GM20000 (cell line): ENCODE measurements at regions not wholly inside any gene's neighbourhood (a gene's known extent, or its start where the extent isn't known, plus 50 kb on each side); places are given as distances from the start of the nearest gene placed in this dataset.
"Not testable (repeated sequence)": the region's sequence is repeated elsewhere in the genome, so short reads cannot be mapped to it uniquely, and the experiment has no call there.

Experiments
- DNase-seq: peaks from one replicate; pipeline ENCODE4 v3.0.0; 2012; ENCODE audit warnings: low spot score
- CTCF ChIP-seq: IDR thresholded peaks from 2 replicates; pipeline ENCODE4 v1.5.1; 2012; ENCODE audit warnings: mild to moderate bottlenecking, control low read depth; ENCODE audit errors: extremely low read depth, missing control alignments

- TF ChIP-seq CTCF: no peak
- DNase-seq: no peak
Observed at GRCh38 chr13:54077569-54077968, 1049.0 kb downstream of the OLFM4 start.

GRCh38 chr13:54078271-54078870 lies 1049.8 kb downstream of the OLFM4 start:
- TF ChIP-seq CTCF: no peak
- no peak for DNase-seq

GRCh38 chr13:54082309-54082708 lies 1053.7 kb downstream of the OLFM4 start:
- not testable (repeated sequence) for DNase-seq

GRCh38 chr13:54091884-54092283 lies 1063.3 kb downstream of the OLFM4 start:
- TF ChIP-seq CTCF: no peak
- DNase-seq: no peak

GRCh38 chr13:54092686-54093085 lies 1064.1 kb downstream of the OLFM4 start:
- TF ChIP-seq CTCF: no peak
- DNase-seq: no peak

GRCh38 chr13:54110597-54110996 lies 1082.0 kb downstream of the OLFM4 start:
- DNase-seq: no peak
- no peak for TF ChIP-seq CTCF

- DNase-seq: no peak
- TF ChIP-seq CTCF: no peak
Observed at GRCh38 chr13:54124700-54125099, 1096.1 kb downstream of the OLFM4 start.

GRCh38 chr13:54130931-54131330 lies 1102.3 kb downstream of the OLFM4 start:
- not testable (repeated sequence) for DNase-seq

GRCh38 chr13:54131433-54131832 lies 1102.8 kb downstream of the OLFM4 start:
- not testable (repeated sequence) for DNase-seq

GRCh38 chr13:54132127-54132526 lies 1103.5 kb downstream of the OLFM4 start:
- DNase-seq: not testable (repeated sequence)

GRCh38 chr13:54132720-54133119 lies 1104.1 kb downstream of the OLFM4 start:
- DNase-seq: not testable (repeated sequence)
